Ovary (tissue), 7 donors: ENCODE measurements at regions not wholly inside any gene's neighbourhood (a gene's known extent, or its start where the extent isn't known, plus 50 kb on each side); places are given as distances from the start of the nearest gene placed in this dataset.
A peak's percentile ranks its signal among the peaks of the same experiment; 100 is the strongest.

Experiments used
- DNase-seq, 5 donors: peaks; one replicate each; pipeline ENCODE4 v3.0.0-alpha.2; 2019 to 2020
- H3K27ac ChIP-seq, 2 donors: fragments of 200-600 bp; one replicate each; pipeline versions ENCODE4 v1.5.1 to v1.8.0; 2019 to 2022
- H3K27me3 ChIP-seq: fragments of 200-600 bp; one replicate; pipeline ENCODE4 v1.8.0; 2022
- H3K36me3 ChIP-seq: fragments of 200-600 bp; sonication (generic); one replicate; pipeline ENCODE4 v1.5.1; 2019
- H3K4me1 ChIP-seq: one replicate; pipeline ENCODE4 v1.8.1; 2013; ENCODE audit warnings: mild to moderate bottlenecking, moderate library complexity; ENCODE audit not compliant: insufficient read depth
- H3K4me3 ChIP-seq: fragments of 200-600 bp; sonication (generic); one replicate; pipeline ENCODE4 v1.5.1; 2017
- H3K9me3 ChIP-seq, 2 donors: fragments of 200-600 bp in 1 of 2; sonication (generic) in 1 of 2; one replicate each; pipeline versions ENCODE4 v1.5.1 to v1.8.1; 2013 to 2019; ENCODE audit warnings: mild to moderate bottlenecking in 1 of 2, moderate library complexity in 1 of 2
- EP300 ChIP-seq: sonication (generic); formaldehyde crosslinking; IDR thresholded peaks from one replicate; pipeline ENCODE4 v1.6.1; 2017; ENCODE audit warnings: antibody characterized with exemption
- POLR2A ChIP-seq: fragments of 450-650 bp; IDR thresholded peaks from one replicate; pipeline ENCODE4 v1.6.1; 2017; ENCODE audit warnings: antibody characterized with exemption, mild to moderate bottlenecking, moderate library complexity
- WGBS, 3 donors: extraction: QIAGEN DNeasy Blood & Tissue Kit in 1 of 3; methylation state at CpG; one replicate each; pipeline versions ENCODE4 v1.1.5 to v1.1.7; 2013 to 2017; 5-methylcytosine and 5-hydroxymethylcytosine counted together
- intact Hi-C, 4 donors: fragments of 100-400 bp; cut with DNase I; formaldehyde crosslinking; loops; one replicate each; pipeline versions ENCODE4 v1.11.0 to v1.15.1; 2022 to 2023
- TF ChIP-seq, protein P1 (sequence below), 3 donors: fragments of 450-650 bp in 2 of 3; fragments of 200-600 bp in 1 of 3; IDR thresholded peaks; one replicate each; pipeline versions ENCODE4 v1.5.1 to v1.8.0; 2016 to 2022; ENCODE audit warnings: antibody characterized with exemption in 3 of 3, mild to moderate bottlenecking in 1 of 3
- donor health status: DM: no; HTN: no; CAD: no; lungs with moderate emphysema.
- donor health status: DM: no; HTN: no; CAD: no.
- donor health status: Bipolar disorder and iron deficiency.
- donor health status: DM: no; HTN: no; CAD: no.
- donor health status: DM: yes; HTN: yes; CAD: no.

DNA sequence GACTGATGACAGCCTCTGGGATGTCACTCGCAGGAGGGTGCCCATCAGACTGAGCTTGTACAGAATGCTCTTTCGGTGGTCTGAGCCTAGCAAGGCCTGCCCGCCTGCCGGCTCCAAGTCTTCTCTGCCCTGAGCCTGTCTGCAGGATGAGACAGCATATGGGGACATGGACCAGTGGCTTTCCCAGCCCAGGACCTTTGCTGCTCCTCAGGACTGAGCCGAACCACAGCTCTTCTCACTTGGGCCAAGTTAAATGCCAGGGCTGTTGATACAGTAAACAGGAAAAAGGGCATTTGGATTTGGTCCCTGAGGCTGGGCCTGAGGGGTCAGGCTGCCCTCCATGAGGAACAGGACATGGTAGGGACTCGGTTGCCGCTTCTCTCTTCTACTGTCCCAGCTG, 64.3 kb upstream of the EPS8L3 start:
- Histone ChIP-seq H3K27me3 (no peaks in the 10 kb centered on the region), H3K27ac (no peak overlapping the region), H3K9me3 (no peaks in the 10 kb centered on the region), H3K4me1 (peaks cover 4% of the 10 kb centered on the region), H3K36me3 (no peaks in the 10 kb centered on the region), H3K4me3 (no peak overlapping the region)
- intact Hi-C loops: loop anchor here in 1 of 4 donors (10.0 kb wide), 1 partner anchor 47 kb away; no protein-coding TSS in a partner anchor
- TF ChIP-seq, protein P1, sequence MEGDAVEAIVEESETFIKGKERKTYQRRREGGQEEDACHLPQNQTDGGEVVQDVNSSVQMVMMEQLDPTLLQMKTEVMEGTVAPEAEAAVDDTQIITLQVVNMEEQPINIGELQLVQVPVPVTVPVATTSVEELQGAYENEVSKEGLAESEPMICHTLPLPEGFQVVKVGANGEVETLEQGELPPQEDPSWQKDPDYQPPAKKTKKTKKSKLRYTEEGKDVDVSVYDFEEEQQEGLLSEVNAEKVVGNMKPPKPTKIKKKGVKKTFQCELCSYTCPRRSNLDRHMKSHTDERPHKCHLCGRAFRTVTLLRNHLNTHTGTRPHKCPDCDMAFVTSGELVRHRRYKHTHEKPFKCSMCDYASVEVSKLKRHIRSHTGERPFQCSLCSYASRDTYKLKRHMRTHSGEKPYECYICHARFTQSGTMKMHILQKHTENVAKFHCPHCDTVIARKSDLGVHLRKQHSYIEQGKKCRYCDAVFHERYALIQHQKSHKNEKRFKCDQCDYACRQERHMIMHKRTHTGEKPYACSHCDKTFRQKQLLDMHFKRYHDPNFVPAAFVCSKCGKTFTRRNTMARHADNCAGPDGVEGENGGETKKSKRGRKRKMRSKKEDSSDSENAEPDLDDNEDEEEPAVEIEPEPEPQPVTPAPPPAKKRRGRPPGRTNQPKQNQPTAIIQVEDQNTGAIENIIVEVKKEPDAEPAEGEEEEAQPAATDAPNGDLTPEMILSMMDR (IDR thresholded peaks at IDR 0.05): no peak
- TF ChIP-seq POLR2A (no peak), EP300 (no peak)
- 90 to 94% (median 94%) methylated on average over 7 of the region's 7 CpGs for WGBS, 3 donors
- DNase-seq: no peak

DNA sequence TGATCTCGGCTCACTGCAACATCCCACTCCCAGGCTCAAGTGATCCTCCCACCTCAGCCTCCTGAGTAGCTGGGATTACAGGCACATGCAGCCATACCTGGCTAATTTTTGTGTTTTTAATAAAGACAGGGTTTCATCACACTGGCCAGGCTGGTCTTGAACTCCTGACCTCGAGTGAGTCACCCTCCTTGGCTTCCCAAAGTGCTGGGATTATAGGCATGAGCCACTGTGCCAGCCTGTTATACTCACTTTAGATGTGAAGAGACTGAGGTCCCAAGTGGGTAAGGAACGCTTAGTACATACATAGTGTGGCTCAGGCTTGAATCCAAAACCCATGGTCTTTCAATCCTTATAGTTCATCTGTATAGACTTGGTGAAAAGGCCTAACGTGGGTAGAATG, 63.7 kb upstream of the EPS8L3 start:
- no peak overlapping the region for H3K4me3 ChIP-seq
- DNase-seq: no peak
- H3K9me3 ChIP-seq: no peaks in the 10 kb centered on the region
- H3K4me1 ChIP-seq: peaks cover 4% of the 10 kb centered on the region
- TF ChIP-seq, protein P1 (IDR thresholded peaks at IDR 0.05): no peak
- no peak for TF ChIP-seq EP300
- no peak for TF ChIP-seq POLR2A
- intact Hi-C loops: loop anchor here in 1 of 4 donors (10.0 kb wide), 1 partner anchor 47 kb away; no protein-coding TSS in a partner anchor
- H3K27ac ChIP-seq: no peak overlapping the region
- no peaks in the 10 kb centered on the region for H3K27me3 ChIP-seq
- no peaks in the 10 kb centered on the region for H3K36me3 ChIP-seq
- WGBS, 3 donors: 70 to 87% (median 84%) methylated on average over 4 of the region's 4 CpGs

DNA sequence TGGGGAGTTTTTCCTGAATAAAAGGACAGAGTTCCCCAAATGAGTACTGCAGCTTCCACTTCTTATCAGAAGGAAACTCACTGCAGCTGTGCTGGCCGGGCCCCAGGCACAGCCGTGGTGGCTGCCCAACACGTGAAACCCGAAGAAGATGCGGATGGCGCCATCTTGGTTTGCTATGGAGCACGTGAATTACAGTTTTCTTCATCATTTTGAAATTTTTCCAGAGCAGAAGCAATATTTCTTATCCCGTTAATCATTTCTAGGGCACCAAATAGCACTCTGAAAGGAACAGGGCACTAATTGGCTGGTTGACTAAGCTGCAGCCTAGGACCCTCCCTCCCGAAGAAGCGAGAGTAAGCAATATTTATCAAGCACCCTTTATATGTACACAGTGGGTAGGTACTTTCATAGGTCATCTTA, 63.2 kb upstream of the EPS8L3 start:
- H3K9me3 ChIP-seq: no peaks in the 10 kb centered on the region
- no peak for TF ChIP-seq POLR2A
- no peak for TF ChIP-seq EP300
- TF ChIP-seq, protein P1 (IDR thresholded peaks at IDR 0.05): no peak
- H3K36me3 ChIP-seq: no peaks in the 10 kb centered on the region
- peaks cover 4% of the 10 kb centered on the region for H3K4me1 ChIP-seq
- DNase-seq: peak in 1 of 5 donors; percentile 59
- intact Hi-C loops: loop anchor here in 1 of 4 donors (10.0 kb wide), 1 partner anchor 48 kb away; no protein-coding TSS in a partner anchor
- H3K27ac ChIP-seq: no peak overlapping the region
- no peak overlapping the region for H3K4me3 ChIP-seq
- WGBS, 3 donors: 46 to 56% (median 53%) methylated on average over 10 of the region's 10 CpGs
- H3K27me3 ChIP-seq: no peaks in the 10 kb centered on the region

DNA sequence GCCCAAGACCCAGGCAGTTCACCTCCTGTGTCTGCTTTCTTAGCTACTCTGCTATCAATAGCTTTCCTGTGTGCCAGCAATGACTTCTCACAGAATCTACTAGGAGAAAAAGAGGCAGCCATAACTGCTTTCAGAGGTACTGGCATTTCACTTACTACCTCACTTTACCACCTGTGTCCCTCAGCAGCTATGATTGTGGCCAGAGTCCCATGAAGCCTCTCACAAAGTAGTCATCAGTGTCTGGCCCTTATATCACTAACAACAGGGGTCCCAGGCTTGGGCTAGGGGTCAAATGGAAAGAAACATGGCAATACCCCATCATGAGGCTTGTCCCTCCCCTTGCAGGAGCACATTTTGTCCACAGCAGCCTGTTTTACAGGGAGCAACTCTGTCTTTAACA, 62.7 kb upstream of the EPS8L3 start:
- no peak for TF ChIP-seq EP300
- TF ChIP-seq, protein P1 (IDR thresholded peaks at IDR 0.05): no peak
- no peak for TF ChIP-seq POLR2A
- Histone ChIP-seq H3K27ac (no peak overlapping the region), H3K27me3 (no peaks in the 10 kb centered on the region), H3K4me1 (peaks cover 4% of the 10 kb centered on the region), H3K36me3 (no peaks in the 10 kb centered on the region), H3K4me3 (no peak overlapping the region), H3K9me3 (no peaks in the 10 kb centered on the region)
- no peak for DNase-seq
- intact Hi-C loops: loop anchor here in 1 of 4 donors (10.0 kb wide), 1 partner anchor 48 kb away; no protein-coding TSS in a partner anchor
